Tibial nerve (tissue), 3 donors: ENCODE measurements at regions not wholly inside any gene's neighbourhood (a gene's known extent, or its start where the extent isn't known, plus 50 kb on each side); places are given as distances from the start of the nearest gene placed in this dataset.

Experiments
- POLR2A ChIP-seq, 2 donors: fragments of 450-650 bp; IDR thresholded peaks; one replicate each; pipeline ENCODE4 v1.6.1; 2017; ENCODE audit warnings: antibody characterized with exemption in 2 of 2, mild to moderate bottlenecking in 2 of 2, moderate library complexity in 2 of 2
- TF ChIP-seq, protein P1 (sequence below), 5 experiments: fragments of 200-600 bp in 3 of 5; fragments of 450-650 bp in 2 of 5; sonication (generic) in 3 of 5; IDR thresholded peaks; one replicate each; pipeline ENCODE4 v1.5.1; 2016 to 2019; ENCODE audit warnings: antibody characterized with exemption in 5 of 5, mild to moderate bottlenecking in 3 of 5, moderate library complexity in 2 of 5

DNA sequence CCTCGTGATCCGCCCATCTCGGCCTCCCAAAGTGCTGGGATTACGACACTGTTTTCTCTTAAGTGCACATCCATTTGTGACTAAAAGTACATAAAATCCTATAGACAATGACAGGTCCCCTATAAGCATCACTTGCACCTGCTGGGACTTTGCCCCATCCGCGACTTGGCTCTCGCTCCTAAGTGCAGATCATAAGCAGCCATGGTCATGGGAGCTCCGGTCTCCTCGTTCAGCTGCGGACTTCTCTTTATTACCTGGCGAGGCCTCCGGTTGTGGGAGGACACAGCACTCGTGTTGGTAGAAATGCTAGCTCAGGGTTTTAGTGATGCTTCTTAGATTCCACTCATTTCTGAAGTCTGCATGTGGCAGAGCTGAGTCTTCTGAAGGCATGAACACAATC, 92.7 kb upstream of the ST6GAL2 start:
- TF ChIP-seq, protein P1, sequence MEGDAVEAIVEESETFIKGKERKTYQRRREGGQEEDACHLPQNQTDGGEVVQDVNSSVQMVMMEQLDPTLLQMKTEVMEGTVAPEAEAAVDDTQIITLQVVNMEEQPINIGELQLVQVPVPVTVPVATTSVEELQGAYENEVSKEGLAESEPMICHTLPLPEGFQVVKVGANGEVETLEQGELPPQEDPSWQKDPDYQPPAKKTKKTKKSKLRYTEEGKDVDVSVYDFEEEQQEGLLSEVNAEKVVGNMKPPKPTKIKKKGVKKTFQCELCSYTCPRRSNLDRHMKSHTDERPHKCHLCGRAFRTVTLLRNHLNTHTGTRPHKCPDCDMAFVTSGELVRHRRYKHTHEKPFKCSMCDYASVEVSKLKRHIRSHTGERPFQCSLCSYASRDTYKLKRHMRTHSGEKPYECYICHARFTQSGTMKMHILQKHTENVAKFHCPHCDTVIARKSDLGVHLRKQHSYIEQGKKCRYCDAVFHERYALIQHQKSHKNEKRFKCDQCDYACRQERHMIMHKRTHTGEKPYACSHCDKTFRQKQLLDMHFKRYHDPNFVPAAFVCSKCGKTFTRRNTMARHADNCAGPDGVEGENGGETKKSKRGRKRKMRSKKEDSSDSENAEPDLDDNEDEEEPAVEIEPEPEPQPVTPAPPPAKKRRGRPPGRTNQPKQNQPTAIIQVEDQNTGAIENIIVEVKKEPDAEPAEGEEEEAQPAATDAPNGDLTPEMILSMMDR (IDR thresholded peaks at IDR 0.05), result no peak
- no peak for TF ChIP-seq POLR2A (IDR thresholded peaks at IDR 0.05)
